IMR-90 (cell line): ENCODE measurements at regions not wholly inside any gene's neighbourhood (a gene's known extent, or its start where the extent isn't known, plus 50 kb on each side); places are given as distances from the start of the nearest gene placed in this dataset.

Experiments
- ATAC-seq: fragments of 200-7000 bp; cut with Tn5 transposase; 2 replicates; pipeline ENCODE4 v1.9.1; 2020; ENCODE audit warnings: low read depth, mild to moderate bottlenecking, moderate library complexity
- BruUV-seq: library from RNA; stranded (reverse); fragments of 400-500 nt; replicated peaks from 2 replicates; lab custom pipeline; 2021; lab: Mats Ljungman, UMichigan
- CTCF ChIA-PET: fragments of 300-600 bp; formaldehyde crosslinking; extraction: SDS; loops from one replicate; lab custom pipeline; 2021; ENCODE audit warnings: antibody characterized with exemption; lab: Yijun Ruan, JAX
- POLR2A ChIA-PET: fragments of 300-600 bp; sonication (Branson Sonifier 250); formaldehyde crosslinking; loops from one replicate; lab custom pipeline; 2022; ENCODE audit warnings: antibody characterized with exemption; ENCODE audit not compliant: unreplicated experiment; lab: Charles Lee
- DNase-seq: peaks from one replicate; pipeline ENCODE4 v3.0.0; 2013
- H2AFZ ChIP-seq: replicated peaks from 2 replicates; pipeline ENCODE3; 2013; ENCODE audit warnings: low read length, mild to moderate bottlenecking; ENCODE audit not compliant: poor library complexity
- H2AK5ac ChIP-seq: 2 replicates; pipeline ENCODE4 v1.6.1; 2013; ENCODE audit warnings: low read depth, low read length, inconsistent platforms
- H2AK9ac ChIP-seq: replicated peaks from 2 replicates; pipeline ENCODE3; 2013; ENCODE audit warnings: mild to moderate bottlenecking, low read depth, low read length, moderate library complexity; ENCODE audit not compliant: poor library complexity
- H2BK120ac ChIP-seq: 2 replicates; pipeline ENCODE4 v1.6.1; 2013; ENCODE audit warnings: low read depth, low read length, inconsistent platforms
- H2BK15ac ChIP-seq: 3 replicates; pipeline ENCODE4 v1.6.1; 2013; ENCODE audit warnings: low read depth, low read length, inconsistent platforms
- H2BK20ac ChIP-seq: 2 replicates; pipeline ENCODE4 v1.6.1; 2013; ENCODE audit warnings: low read depth, mild to moderate bottlenecking, inconsistent platforms, low read length, moderate library complexity
- H2BK5ac ChIP-seq: 2 replicates; pipeline ENCODE4 v1.6.1; 2013; ENCODE audit warnings: mild to moderate bottlenecking, low read depth, low read length, inconsistent platforms; ENCODE audit not compliant: poor library complexity, severe bottlenecking
- H3K14ac ChIP-seq: replicated peaks from 2 replicates; pipeline ENCODE4 v1.6.1; 2013; ENCODE audit warnings: low read depth, low read length, inconsistent platforms
- H3K18ac ChIP-seq: 2 replicates; pipeline ENCODE4 v1.6.1; 2013; ENCODE audit warnings: low read depth, low read length, control low read depth
- H3K23ac ChIP-seq: 2 replicates; pipeline ENCODE4 v1.6.1; 2013; ENCODE audit warnings: low read depth, low read length, inconsistent platforms
- H3K27ac ChIP-seq: 2 replicates; pipeline ENCODE4 v1.5.1; 2013; ENCODE audit warnings: mild to moderate bottlenecking, control low read depth, low read length; ENCODE audit not compliant: insufficient read depth
- H3K27me3 ChIP-seq: 2 replicates; pipeline ENCODE4 v1.6.1; 2013; ENCODE audit warnings: low read length; ENCODE audit not compliant: control insufficient read depth, insufficient read depth
- H3K36me3 ChIP-seq: 2 replicates; pipeline ENCODE4 v1.6.1; 2013; ENCODE audit warnings: low read length, mixed read lengths; ENCODE audit not compliant: control insufficient read depth, insufficient read depth
- H3K4ac ChIP-seq: 2 replicates; pipeline ENCODE4 v1.6.1; 2013; ENCODE audit warnings: low read depth, low read length, inconsistent platforms
- H3K4me1 ChIP-seq: 2 replicates; pipeline ENCODE4 v1.6.1; 2013; ENCODE audit warnings: low read length, mixed read lengths; ENCODE audit not compliant: control insufficient read depth, insufficient read depth
- H3K4me2 ChIP-seq: 2 replicates; pipeline ENCODE4 v1.6.1; 2013; ENCODE audit warnings: low read depth, mild to moderate bottlenecking, control low read depth, low read length, moderate library complexity
- H3K4me3 ChIP-seq: 2 replicates; pipeline ENCODE4 v1.5.1; 2013; ENCODE audit warnings: low read depth, mild to moderate bottlenecking, control low read depth, low read length, moderate library complexity; ENCODE audit not compliant: insufficient read depth
- H3K56ac ChIP-seq: 2 replicates; pipeline ENCODE4 v1.6.1; 2013; ENCODE audit warnings: low read length, inconsistent platforms; ENCODE audit not compliant: insufficient read depth; ENCODE audit errors: extremely low read depth
- H3K79me1 ChIP-seq, 2 experiments: 2 replicates each; pipeline ENCODE4 v1.6.1; 2013; ENCODE audit warnings: low read length in 2 of 2, inconsistent platforms in 1 of 2, low read depth in 1 of 2
- H3K9ac ChIP-seq: 2 replicates; pipeline ENCODE4 v1.6.1; 2013; ENCODE audit warnings: low read depth, low read length, control low read depth
- H3K9me1 ChIP-seq: 2 replicates; pipeline ENCODE4 v1.6.1; 2013; ENCODE audit warnings: low read length, inconsistent platforms; ENCODE audit not compliant: insufficient read depth
- H3K9me3 ChIP-seq: 2 replicates; pipeline ENCODE4 v1.6.1; 2013; ENCODE audit warnings: low read length; ENCODE audit not compliant: control insufficient read depth, insufficient read depth
- H4K20me1 ChIP-seq: 2 replicates; pipeline ENCODE4 v1.6.1; 2013; ENCODE audit warnings: low read length, inconsistent platforms; ENCODE audit not compliant: insufficient read depth
- H4K5ac ChIP-seq: 2 replicates; pipeline ENCODE4 v1.6.1; 2013; ENCODE audit warnings: mild to moderate bottlenecking, low read depth, low read length, control low read depth
- H4K8ac ChIP-seq, 2 experiments: 2 replicates each; pipeline ENCODE4 v1.6.1; 2013; ENCODE audit warnings: low read depth in 2 of 2, low read length in 2 of 2, control low read depth in 1 of 2, inconsistent platforms in 1 of 2
- H4K91ac ChIP-seq: 2 replicates; pipeline ENCODE4 v1.6.1; 2013; ENCODE audit warnings: low read depth, low read length, inconsistent platforms; ENCODE audit not compliant: insufficient read depth
- CEBPB ChIP-seq: IDR thresholded peaks from 2 replicates; pipeline ENCODE4 v1.6.1; 2012; ENCODE audit warnings: low read depth, low read length, improper control_type of control experiment
- CHD1 ChIP-seq: IDR thresholded peaks from 2 replicates; pipeline ENCODE4 v1.6.1; 2012; ENCODE audit warnings: low read depth, low read length, improper control_type of control experiment
- MAZ ChIP-seq: IDR thresholded peaks from 2 replicates; pipeline ENCODE4 v1.6.1; 2012; ENCODE audit warnings: low read depth, mild to moderate bottlenecking, low read length, improper control_type of control experiment, moderate library complexity, borderline replicate concordance
- MXI1 ChIP-seq: IDR thresholded peaks from 2 replicates; pipeline ENCODE4 v1.6.1; 2012; ENCODE audit warnings: low read depth, mild to moderate bottlenecking, low read length, moderate library complexity, borderline replicate concordance
- RAD21 ChIP-seq: IDR thresholded peaks from 2 replicates; pipeline ENCODE4 v1.6.1; 2012; ENCODE audit warnings: low read length, improper control_type of control experiment
- RCOR1 ChIP-seq: IDR thresholded peaks from 2 replicates; pipeline ENCODE4 v1.6.1; 2012; ENCODE audit warnings: mild to moderate bottlenecking, low read length, improper control_type of control experiment; ENCODE audit not compliant: insufficient replicate concordance
- RFX5 ChIP-seq: IDR thresholded peaks from 2 replicates; pipeline ENCODE4 v1.8.0; 2012; ENCODE audit warnings: low read depth, mild to moderate bottlenecking, low read length, moderate library complexity
- WGBS, 2 experiments: methylation state at CpG; one replicate each; pipeline versions ENCODE4 v1.1.5 to v1.1.7; 2013; ENCODE audit warnings: missing lambda C conversion rate in 2 of 2; ENCODE audit not compliant: insufficient read length in 1 of 2; ENCODE audit errors: extremely low coverage in 2 of 2; 5-methylcytosine and 5-hydroxymethylcytosine counted together
- dilution Hi-C: fragments of 300-500 bp; cut with HindIII; formaldehyde crosslinking; loops from one replicate; pipeline ENCODE4 v1.14.3; 2018; ENCODE audit warnings: low sequenced_read_pairs; ENCODE audit not compliant: unreplicated experiment
- in situ Hi-C: fragments of 300-500 bp; cut with MboI; formaldehyde crosslinking; loops from 3 replicates; pipeline ENCODE4 v1.14.3; 2019; ENCODE audit warnings: low sequenced_read_pairs, inconsistent platforms, mixed read lengths
- intact Hi-C: fragments of 100-400 bp; cut with micrococcal nuclease; formaldehyde crosslinking; loops from 2 replicates; pipeline ENCODE4 v1.10.0; 2022
- TF ChIP-seq, protein P1 (sequence below): fragments of 150-350 bp; IDR thresholded peaks from 2 replicates; pipeline ENCODE4 v1.6.1; 2016; ENCODE audit warnings: low read depth, mild to moderate bottlenecking, low read length, moderate library complexity, borderline replicate concordance

DNA sequence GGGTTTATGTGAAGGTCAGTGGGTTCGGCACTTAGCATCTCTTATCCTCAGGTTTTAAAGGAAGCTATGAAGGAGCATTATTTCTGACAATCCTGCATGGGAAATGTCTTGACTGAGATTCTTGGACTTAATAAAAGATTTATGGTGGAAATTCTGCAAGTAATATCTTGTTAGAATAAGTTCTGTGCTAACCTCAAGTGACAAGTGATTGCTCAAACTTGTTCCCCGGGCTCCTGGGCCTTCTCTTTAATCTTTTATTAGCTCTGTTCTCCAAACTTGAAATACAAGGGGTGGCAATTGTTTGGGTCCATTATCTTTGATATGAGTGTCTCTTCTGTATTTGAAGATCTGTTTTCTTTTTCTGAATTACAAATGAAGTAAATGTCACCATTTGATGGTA lies 140.6 kb upstream of the CTBP2 start:
- Histone ChIP-seq H3K27me3 (peaks cover 14% of the 10 kb centered on the region), H3K23ac (no peak overlapping the region), H3K27ac (no peak overlapping the region), H2BK5ac (no peak overlapping the region), H2BK15ac (no peak overlapping the region), H3K4me2 (no peak overlapping the region), H3K9me3 (no peaks in the 10 kb centered on the region), H3K14ac (no peak overlapping the region), H2AK5ac (no peak overlapping the region), H2BK120ac (no peak overlapping the region), H3K9me1 (no peaks in the 10 kb centered on the region), H3K36me3 (no peaks in the 10 kb centered on the region), H2BK20ac (no peak overlapping the region), H3K4me1 (no peaks in the 10 kb centered on the region), H3K18ac (no peak overlapping the region), H3K4ac (no peak overlapping the region), H4K8ac (no peak overlapping the region), H3K9ac (no peak overlapping the region), H3K79me1 (no peaks in the 10 kb centered on the region), H2AK9ac (no peak overlapping the region), H4K5ac (no peak overlapping the region), H3K4me3 (no peak overlapping the region), H3K56ac (no peak overlapping the region), H4K91ac (no peak overlapping the region), H2AFZ (no peak overlapping the region), H4K20me1 (no peaks in the 10 kb centered on the region)
- TF ChIP-seq MAZ (no peak), CHD1 (no peak), RAD21 (no peak), CEBPB (no peak), RFX5 (no peak), RCOR1 (no peak), MXI1 (no peak)
- TF ChIP-seq, protein P1, sequence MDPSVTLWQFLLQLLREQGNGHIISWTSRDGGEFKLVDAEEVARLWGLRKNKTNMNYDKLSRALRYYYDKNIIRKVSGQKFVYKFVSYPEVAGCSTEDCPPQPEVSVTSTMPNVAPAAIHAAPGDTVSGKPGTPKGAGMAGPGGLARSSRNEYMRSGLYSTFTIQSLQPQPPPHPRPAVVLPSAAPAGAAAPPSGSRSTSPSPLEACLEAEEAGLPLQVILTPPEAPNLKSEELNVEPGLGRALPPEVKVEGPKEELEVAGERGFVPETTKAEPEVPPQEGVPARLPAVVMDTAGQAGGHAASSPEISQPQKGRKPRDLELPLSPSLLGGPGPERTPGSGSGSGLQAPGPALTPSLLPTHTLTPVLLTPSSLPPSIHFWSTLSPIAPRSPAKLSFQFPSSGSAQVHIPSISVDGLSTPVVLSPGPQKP: no peak
- no TSS peak for BruUV-seq
- 60% methylated on average over 1 of the region's 2 CpGs; no CpG with 5 or more reads in 1 of the 2 experiments for WGBS, 2 experiments
- in situ Hi-C loops: no loop called here
- dilution Hi-C loops: no loop called here
- intact Hi-C loops: no loop called here
- ATAC-seq: no peak
- ChIA-PET POLR2A (interaction anchor here (0.6 kb wide), 1 partner anchor 17 kb away, joined by 3 read pairs; no protein-coding TSS in a partner anchor), CTCF (no interaction called here)
- no peak for DNase-seq
